ENCODE measurements at regions not wholly inside any gene's neighbourhood (a gene's known extent, or its start where the extent isn't known, plus 50 kb on each side); places are given as distances from the start of the nearest gene placed in this dataset.

DNA sequence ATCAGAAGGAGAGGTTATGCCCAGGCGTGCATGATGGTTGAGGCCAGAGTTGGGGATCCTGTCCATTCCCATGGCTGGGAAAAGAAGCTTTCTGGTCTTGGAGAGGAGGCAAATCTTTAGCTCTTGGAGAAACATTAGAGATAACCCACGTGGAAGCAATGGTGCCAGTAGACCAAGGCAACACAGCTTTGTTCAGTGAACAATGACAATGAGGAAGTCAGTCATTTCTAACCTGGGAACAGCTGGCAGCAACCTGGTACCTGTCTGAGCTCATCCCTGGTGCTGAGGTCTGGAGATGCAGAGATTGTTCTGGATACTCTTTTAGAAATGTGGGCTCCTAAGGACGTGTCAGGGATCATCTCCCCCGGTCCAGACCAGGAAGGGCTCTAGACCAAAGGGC is 76.7 kb upstream of the PAX1 start:
- H3K4me3 ChIP-seq: no peak overlapping the region
- TF ChIP-seq, protein P1, sequence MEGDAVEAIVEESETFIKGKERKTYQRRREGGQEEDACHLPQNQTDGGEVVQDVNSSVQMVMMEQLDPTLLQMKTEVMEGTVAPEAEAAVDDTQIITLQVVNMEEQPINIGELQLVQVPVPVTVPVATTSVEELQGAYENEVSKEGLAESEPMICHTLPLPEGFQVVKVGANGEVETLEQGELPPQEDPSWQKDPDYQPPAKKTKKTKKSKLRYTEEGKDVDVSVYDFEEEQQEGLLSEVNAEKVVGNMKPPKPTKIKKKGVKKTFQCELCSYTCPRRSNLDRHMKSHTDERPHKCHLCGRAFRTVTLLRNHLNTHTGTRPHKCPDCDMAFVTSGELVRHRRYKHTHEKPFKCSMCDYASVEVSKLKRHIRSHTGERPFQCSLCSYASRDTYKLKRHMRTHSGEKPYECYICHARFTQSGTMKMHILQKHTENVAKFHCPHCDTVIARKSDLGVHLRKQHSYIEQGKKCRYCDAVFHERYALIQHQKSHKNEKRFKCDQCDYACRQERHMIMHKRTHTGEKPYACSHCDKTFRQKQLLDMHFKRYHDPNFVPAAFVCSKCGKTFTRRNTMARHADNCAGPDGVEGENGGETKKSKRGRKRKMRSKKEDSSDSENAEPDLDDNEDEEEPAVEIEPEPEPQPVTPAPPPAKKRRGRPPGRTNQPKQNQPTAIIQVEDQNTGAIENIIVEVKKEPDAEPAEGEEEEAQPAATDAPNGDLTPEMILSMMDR (IDR thresholded peaks at IDR 0.05): no peak
- no peaks in the 10 kb centered on the region for H3K4me1 ChIP-seq
- DNase-seq (ENCODE audit: low spot score): no peak
- no peaks in the 10 kb centered on the region for H3K27me3 ChIP-seq
- no peaks in the 10 kb centered on the region for H3K36me3 ChIP-seq
- H3K27ac ChIP-seq: no peak overlapping the region
- H3K9me3 ChIP-seq: no peaks in the 10 kb centered on the region

DNA sequence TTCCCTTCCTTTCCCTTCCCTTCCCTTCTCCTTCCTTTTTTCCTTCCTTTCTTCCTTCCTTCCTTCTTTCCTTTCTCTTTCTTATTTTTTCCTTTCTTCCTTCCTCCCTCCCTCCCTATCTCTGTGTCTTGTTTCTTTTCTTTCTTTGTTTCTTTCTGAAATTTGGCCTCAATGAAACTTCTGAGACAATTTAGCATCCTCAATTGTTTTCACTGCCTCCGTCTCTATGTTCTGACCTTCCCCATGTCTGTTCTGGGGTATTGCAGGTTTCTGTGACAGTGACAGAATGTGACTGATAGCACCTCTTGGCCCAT is 81.7 kb upstream of the PAX1 start:
- TF ChIP-seq, protein P1 (IDR thresholded peaks at IDR 0.05): no peak
- H3K36me3 ChIP-seq: no peaks in the 10 kb centered on the region
- H3K9me3 ChIP-seq: no peaks in the 10 kb centered on the region
- DNase-seq (ENCODE audit: low spot score): no peak
- no peak overlapping the region for H3K27ac ChIP-seq
- H3K4me1 ChIP-seq: no peaks in the 10 kb centered on the region
- H3K27me3 ChIP-seq: no peaks in the 10 kb centered on the region
- no peak overlapping the region for H3K4me3 ChIP-seq

- no peaks in the 10 kb centered on the region for H3K4me1 ChIP-seq
- no peak for DNase-seq (ENCODE audit: low spot score)
- H3K9me3 ChIP-seq: no peaks in the 10 kb centered on the region
- no peak overlapping the region for H3K4me3 ChIP-seq
- H3K36me3 ChIP-seq: no peaks in the 10 kb centered on the region
- H3K27ac ChIP-seq: no peak overlapping the region
- no peaks in the 10 kb centered on the region for H3K27me3 ChIP-seq
- TF ChIP-seq, protein P1 (IDR thresholded peaks at IDR 0.05): no peak
Measured at GRCh38 chr20:21623074-21623780, 82.2 kb upstream of the PAX1 start.

DNA sequence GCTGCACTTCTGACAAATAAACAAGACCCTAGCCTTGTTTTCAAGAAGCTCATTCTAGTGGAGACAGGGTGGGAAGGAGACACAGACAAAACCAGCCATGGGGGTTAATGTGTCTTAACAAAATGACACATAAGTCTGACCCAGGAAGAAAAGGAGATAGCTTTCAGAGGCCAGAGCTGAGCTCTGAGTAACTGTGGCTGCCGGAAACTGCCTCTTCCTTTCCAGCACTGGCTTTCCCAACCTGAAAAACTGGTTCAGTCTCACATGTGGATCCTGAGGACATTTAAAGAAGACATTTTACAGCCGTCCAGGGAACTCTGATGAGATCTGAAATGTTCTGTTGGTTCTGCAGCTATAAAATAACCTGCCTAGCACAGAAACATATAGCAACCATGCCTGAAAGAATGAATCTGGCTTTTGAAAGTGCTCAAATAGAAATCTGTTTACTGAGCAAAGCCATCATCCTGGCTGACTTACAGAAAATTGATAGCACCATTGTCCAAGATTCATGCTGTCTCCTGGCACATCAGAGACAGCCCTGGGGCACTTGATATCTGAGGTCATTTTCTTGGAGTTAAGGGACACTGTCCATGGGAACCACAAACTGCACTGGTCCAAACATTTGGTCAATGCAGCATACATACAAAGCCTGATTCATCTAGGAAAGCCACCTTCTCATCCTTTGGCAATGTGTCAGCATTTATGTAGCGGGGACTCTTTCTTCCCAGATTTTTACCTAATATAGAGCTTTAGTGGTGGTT is 83.2 kb upstream of the PAX1 start:
- no peaks in the 10 kb centered on the region for H3K4me1 ChIP-seq
- TF ChIP-seq, protein P1 (IDR thresholded peaks at IDR 0.05): no peak
- no peaks in the 10 kb centered on the region for H3K27me3 ChIP-seq
- H3K27ac ChIP-seq: no peak overlapping the region
- H3K9me3 ChIP-seq: no peaks in the 10 kb centered on the region
- DNase-seq (ENCODE audit: low spot score): no peak
- H3K4me3 ChIP-seq: no peak overlapping the region
- no peaks in the 10 kb centered on the region for H3K36me3 ChIP-seq

DNA sequence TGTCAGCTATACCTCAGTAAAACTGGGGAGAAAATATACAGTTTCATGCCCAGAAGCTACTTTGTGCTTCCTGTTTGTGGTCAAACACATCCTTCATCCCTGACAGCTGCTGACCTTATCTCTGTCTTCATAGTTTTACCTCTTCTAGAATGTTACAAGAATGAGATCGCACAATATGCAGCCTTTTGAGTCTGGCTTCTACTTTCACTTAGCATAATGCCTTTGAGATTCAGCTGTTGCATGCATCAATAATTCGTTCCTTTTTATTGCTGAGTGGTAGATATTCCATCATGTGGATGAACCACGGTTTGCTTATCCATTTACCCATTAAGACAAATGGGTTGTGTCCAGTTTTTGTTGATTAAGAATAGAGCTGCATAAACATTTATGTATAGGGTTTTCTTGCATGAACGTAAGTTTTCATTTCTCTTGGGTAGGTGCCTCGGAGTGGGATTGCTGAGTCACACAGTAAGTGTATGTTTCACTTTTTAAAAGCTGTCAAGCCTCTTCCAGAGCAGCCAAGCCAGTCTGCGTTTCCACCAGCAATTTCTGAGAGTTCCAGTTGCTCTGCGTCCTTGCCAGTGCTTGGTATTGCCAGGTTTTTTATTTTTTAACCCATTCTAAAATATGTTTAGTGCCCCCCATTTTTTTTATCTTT is 86.6 kb upstream of the PAX1 start:
- Histone ChIP-seq H3K9me3 (no peaks in the 10 kb centered on the region), H3K36me3 (no peaks in the 10 kb centered on the region), H3K27ac (no peak overlapping the region), H3K27me3 (no peaks in the 10 kb centered on the region), H3K4me1 (no peaks in the 10 kb centered on the region), H3K4me3 (no peak overlapping the region)
- TF ChIP-seq, protein P1 (IDR thresholded peaks at IDR 0.05): no peak
- DNase-seq (ENCODE audit: low spot score): no peak
